ENCODE measurements at regions not wholly inside any gene's neighbourhood (a gene's known extent, or its start where the extent isn't known, plus 50 kb on each side); places are given as distances from the start of the nearest gene placed in this dataset.

GRCh38 chr2:2563309-2563860 is 232.3 kb upstream of the MYT1L start:
- intact Hi-C loops (cut with micrococcal nuclease; ENCODE audit: unreplicated experiment) = no loop called here
- WGBS (ENCODE audit: insufficient coverage, insufficient replicate concordance, low lambda C conversion rate, missing lambda C conversion rate) = 4% methylated on average over 8 of the region's 8 CpGs
- no peaks in the 10 kb centered on the region for H3K27me3 ChIP-seq (replicated peaks in 1 of 2; ENCODE audit: control insufficient read depth in 2 of 2, insufficient read depth in 2 of 2, low read length in 1 of 2)
- no peak for ATAC-seq
- ChIA-PET CTCF (no interaction called here), SMC1A (ENCODE audit: uncharacterized antibody, unreplicated experiment) (no interaction called here), RAD21 (ENCODE audit: unreplicated experiment) (no interaction called here), POLR2A (no interaction called here)
- H4K20me1 ChIP-seq (ENCODE audit: control insufficient read depth, insufficient read depth) = no peaks in the 10 kb centered on the region
- no peaks in the 10 kb centered on the region for H3K4me1 ChIP-seq (ENCODE audit: control insufficient read depth, insufficient read depth, low read length)
- FAIRE-seq = no peak
- DNase-seq (ENCODE audit: low read depth, low spot score) = no peak
- no peak overlapping the region for H3K9ac ChIP-seq (ENCODE audit: control insufficient read depth, insufficient read depth, low read length)
- H3K79me2 ChIP-seq (ENCODE audit: control insufficient read depth, insufficient read depth, low read length) = no peaks in the 10 kb centered on the region
- no peaks in the 10 kb centered on the region for H3K9me3 ChIP-seq (replicated peaks; ENCODE audit: control insufficient read depth, insufficient read depth, low read length)
- BruUV-seq (replicated peaks) = no TSS peak
- no peak overlapping the region for H3K4me3 ChIP-seq
- H2AFZ ChIP-seq (ENCODE audit: control insufficient read depth, low read depth, low read length) = no peak overlapping the region
- no peaks in the 10 kb centered on the region for H3K36me3 ChIP-seq (ENCODE audit: control insufficient read depth in 2 of 2, insufficient read depth in 2 of 2, low read length in 1 of 2)
- no peak overlapping the region for H3K27ac ChIP-seq (ENCODE audit: control insufficient read depth, insufficient read depth)
- H3K4me2 ChIP-seq (ENCODE audit: control insufficient read depth, insufficient read depth) = no peak overlapping the region
- TF ChIP-seq SPI1 (IDR thresholded peaks at IDR 0.05; ENCODE audit: borderline replicate concordance, insufficient read depth, low read depth, low read length) = no peak
- TF ChIP-seq HDGF (IDR thresholded peaks at IDR 0.05) = no peak
- no peak for TF ChIP-seq IRF4 (IDR thresholded peaks at IDR 0.05; ENCODE audit: low read depth, low read length)
- TF ChIP-seq JUND (IDR thresholded peaks at IDR 0.05; ENCODE audit: low read depth, low read length) = no peak
- in situ Hi-C loops (cut with MboI) = no loop called here

- no TSS peak for BruUV-seq (replicated peaks)
- H3K4me1 ChIP-seq (ENCODE audit: control insufficient read depth, insufficient read depth, low read length) = no peaks in the 10 kb centered on the region
- H3K9me3 ChIP-seq (replicated peaks; ENCODE audit: control insufficient read depth, insufficient read depth, low read length) = no peaks in the 10 kb centered on the region
- no peak for ATAC-seq
- ChIA-PET RAD21 (ENCODE audit: unreplicated experiment) (no interaction called here), POLR2A (no interaction called here), CTCF (no interaction called here), SMC1A (ENCODE audit: uncharacterized antibody, unreplicated experiment) (no interaction called here)
- H3K36me3 ChIP-seq (ENCODE audit: control insufficient read depth in 2 of 2, insufficient read depth in 2 of 2, low read length in 1 of 2) = no peaks in the 10 kb centered on the region
- H3K27ac ChIP-seq (ENCODE audit: control insufficient read depth, insufficient read depth) = no peak overlapping the region
- no peak overlapping the region for H2AFZ ChIP-seq (ENCODE audit: control insufficient read depth, low read depth, low read length)
- no peak for DNase-seq (ENCODE audit: low read depth, low spot score)
- TF ChIP-seq CHD2 (IDR thresholded peaks at IDR 0.05; ENCODE audit: borderline replicate concordance, low read depth, low read length) = no peak
- TF ChIP-seq TCF12 (IDR thresholded peaks at IDR 0.05; ENCODE audit: low read depth, low read length) = no peak
- TF ChIP-seq ZNF592 (IDR thresholded peaks at IDR 0.05) = no peak
- no peaks in the 10 kb centered on the region for H3K79me2 ChIP-seq (ENCODE audit: control insufficient read depth, insufficient read depth, low read length)
- no peak overlapping the region for H3K9ac ChIP-seq (ENCODE audit: control insufficient read depth, insufficient read depth, low read length)
- H4K20me1 ChIP-seq (ENCODE audit: control insufficient read depth, insufficient read depth) = no peaks in the 10 kb centered on the region
- no peak overlapping the region for H3K4me3 ChIP-seq
- intact Hi-C loops (cut with micrococcal nuclease; ENCODE audit: unreplicated experiment) = no loop called here
- 5% methylated on average over 4 of the region's 5 CpGs for WGBS (ENCODE audit: insufficient coverage, insufficient replicate concordance, low lambda C conversion rate, missing lambda C conversion rate)
- in situ Hi-C loops (cut with MboI) = no loop called here
- FAIRE-seq = no peak
- no peaks in the 10 kb centered on the region for H3K27me3 ChIP-seq (replicated peaks in 1 of 2; ENCODE audit: control insufficient read depth in 2 of 2, insufficient read depth in 2 of 2, low read length in 1 of 2)
- no peak overlapping the region for H3K4me2 ChIP-seq (ENCODE audit: control insufficient read depth, insufficient read depth)
These were observed 231.8 kb upstream of the MYT1L start for GRCh38 chr2:2562867-2563266.

All from GM12878 (cell line).